Right ventricle myocardium inferior (tissue), 1 donor: ENCODE measurements at regions not wholly inside any gene's neighbourhood (a gene's known extent, or its start where the extent isn't known, plus 50 kb on each side); places are given as distances from the start of the nearest gene placed in this dataset.
"Not testable (repeated sequence)": the region's sequence is repeated elsewhere in the genome, so short reads cannot be mapped to it uniquely, and the experiment has no call there.

ENCODE experiments used
- ATAC-seq: fragments of 200-7000 bp; cut with Tn5 transposase; one replicate; pipeline ENCODE4 v1.9.1; 2020; ENCODE audit warnings: mild to moderate bottlenecking, moderate library complexity
- DNase-seq: peaks from one replicate; pipeline ENCODE4 v3.0.0; 2021; ENCODE audit errors: missing footprints
- intact Hi-C: fragments of 100-400 bp; cut with DNase I; formaldehyde crosslinking; loops from one replicate; pipeline ENCODE4 v1.11.0; 2022
- donor health status: DM: no; HTN: yes; CAD: no; lungs with severe emphysema.

DNA sequence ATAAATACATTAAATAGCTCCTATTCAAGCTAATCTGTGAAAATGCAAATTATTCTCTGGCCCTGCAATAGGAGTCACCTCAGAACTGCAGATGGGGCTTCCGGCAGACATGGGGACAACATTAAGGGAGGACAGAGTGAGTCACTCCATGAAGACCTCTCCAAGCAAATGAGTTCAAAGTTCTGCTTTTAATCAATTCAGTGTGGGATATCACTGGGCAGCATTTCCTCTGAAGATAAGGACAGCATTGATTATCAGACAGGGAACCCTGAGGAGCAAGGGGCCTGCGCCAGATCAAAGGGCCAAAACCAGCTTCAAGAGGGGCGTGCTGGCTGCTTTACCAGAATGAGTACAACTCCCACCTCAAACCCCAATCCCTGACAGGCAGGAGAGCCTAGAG lies 356.9 kb upstream of the KLHL29 start:
- no peak for ATAC-seq
- intact Hi-C loops, result no loop called here
- DNase-seq, result no peak

DNA sequence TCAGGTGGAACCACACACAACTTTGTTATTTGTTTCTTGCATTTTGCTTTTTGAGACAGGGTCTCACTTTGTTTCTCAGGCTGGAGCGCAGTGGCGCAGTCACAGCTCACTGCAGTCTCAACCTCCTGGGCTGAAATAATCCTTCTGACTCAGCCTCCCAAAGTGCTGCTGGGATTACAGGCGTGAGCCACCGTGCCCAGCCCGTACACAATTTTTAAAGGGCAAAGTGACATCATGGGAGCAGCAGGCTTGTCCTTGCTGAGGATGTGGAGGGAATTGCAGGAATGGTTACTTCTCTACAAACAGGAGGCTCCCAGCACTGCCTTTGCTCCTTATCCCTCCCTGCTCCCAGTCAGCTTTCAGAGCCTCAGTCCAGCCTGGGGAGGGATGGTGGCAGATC lies 355.9 kb upstream of the KLHL29 start:
- intact Hi-C loops, result no loop called here

DNA sequence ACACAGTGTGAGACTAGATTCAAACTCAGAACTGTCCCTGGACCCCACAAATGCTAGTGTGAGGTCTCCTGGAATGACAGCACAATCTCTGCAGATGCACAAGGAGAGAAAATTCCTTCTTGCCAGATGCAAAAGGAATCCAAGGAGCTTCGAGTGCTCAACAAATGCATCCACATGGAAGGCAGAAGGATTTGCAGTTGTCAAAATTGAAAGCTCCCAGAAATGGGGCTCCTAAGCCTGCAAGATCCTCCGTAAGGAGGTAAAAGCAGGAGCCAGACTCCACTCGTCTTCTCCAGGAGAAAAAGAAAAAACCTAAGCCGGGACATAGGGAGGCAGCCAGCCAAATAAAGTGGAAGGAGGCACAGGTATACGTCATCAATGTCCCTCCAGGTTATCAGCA lies 355.0 kb upstream of the KLHL29 start:
- ATAC-seq (no peak), DNase-seq (no peak)
- intact Hi-C loops, result no loop called here

More for the DNA sequence above, 355.9 kb upstream of the KLHL29 start:
- ATAC-seq (no peak), DNase-seq (no peak)

DNA sequence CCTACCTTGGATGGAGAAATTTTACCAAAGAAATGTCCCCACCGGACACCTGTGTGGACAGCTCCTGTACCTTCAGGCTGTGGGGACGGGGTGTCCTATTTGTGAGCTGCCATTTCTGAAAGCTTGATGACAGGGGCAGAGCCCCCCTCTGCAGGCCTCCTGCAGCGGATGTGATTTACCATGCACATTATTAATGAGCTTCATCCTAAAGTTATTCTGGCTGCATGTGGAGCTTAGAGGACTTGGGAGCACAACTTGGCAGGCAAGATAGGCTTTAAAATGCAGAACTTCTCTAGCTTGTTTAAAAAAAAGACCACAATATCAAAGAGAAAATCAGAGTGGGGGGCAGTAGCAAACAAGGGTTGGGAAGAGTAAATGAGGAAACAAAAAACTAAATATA lies 350.0 kb upstream of the KLHL29 start:
- ATAC-seq (no peak), DNase-seq (no peak)
- intact Hi-C loops, result no loop called here

DNA sequence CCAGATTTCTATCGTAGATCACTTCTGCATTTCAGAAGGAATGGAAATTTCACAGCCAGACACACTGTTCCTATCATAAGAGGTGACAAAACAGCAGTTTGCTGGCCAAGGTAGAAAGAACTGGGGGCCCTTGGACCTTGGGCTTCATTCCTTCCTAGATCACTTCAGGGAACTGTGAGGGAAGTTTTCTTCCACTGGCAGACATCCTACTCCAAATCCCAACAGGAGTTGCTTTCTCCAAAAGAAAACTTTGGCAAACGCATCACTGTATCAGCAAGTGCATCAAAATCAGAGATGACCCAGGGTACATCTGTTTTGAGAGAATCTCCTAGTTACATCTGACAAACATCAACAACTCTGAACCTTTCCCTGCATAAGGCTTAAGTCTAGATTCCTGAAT lies 348.4 kb upstream of the KLHL29 start:
- no peak for ATAC-seq
- intact Hi-C loops, result no loop called here
- DNase-seq, result no peak

DNA sequence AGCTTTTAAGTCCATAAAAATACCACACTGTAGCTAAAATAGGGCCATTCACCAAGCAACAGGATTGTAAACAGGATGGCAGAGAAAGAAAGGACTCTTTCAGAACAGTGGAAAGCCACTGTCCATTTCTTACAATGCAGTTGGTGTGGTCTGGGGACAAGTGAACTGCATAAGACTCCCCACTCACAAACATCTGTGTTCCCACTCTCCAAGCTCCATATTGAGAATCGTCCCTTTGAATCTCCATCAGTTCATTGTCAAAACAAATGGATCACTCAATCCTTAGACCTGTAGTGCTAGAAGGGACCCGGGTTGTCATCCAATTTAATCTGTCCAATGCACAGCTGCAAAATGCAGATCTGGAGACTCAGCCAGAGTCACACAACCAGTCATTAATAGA lies 347.4 kb upstream of the KLHL29 start:
- ATAC-seq, result no peak
- intact Hi-C loops, result no loop called here

DNA sequence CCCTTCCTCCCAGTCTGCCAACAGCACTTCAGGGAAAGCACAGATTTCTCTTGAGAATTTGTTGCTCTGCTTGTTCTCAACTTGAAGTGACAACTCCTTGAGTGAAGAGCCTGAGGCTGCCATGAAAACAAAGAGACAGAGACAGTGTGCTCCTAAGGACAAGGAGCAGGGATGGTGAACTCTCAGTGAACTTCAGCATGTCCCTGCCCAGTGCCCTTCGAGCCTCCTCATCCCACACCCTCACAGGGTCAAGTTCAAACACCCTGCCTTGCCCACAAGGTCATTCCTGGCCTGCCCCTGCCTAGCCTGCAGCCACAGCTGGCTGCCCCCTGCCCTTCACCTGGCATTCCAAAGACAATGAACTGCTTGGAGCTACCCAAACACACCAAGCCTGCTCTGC lies 343.5 kb upstream of the KLHL29 start:
- intact Hi-C loops, result no loop called here
- ATAC-seq (no peak), DNase-seq (no peak)

More for the DNA sequence above, 347.4 kb upstream of the KLHL29 start:
- DNase-seq, result no peak

DNA sequence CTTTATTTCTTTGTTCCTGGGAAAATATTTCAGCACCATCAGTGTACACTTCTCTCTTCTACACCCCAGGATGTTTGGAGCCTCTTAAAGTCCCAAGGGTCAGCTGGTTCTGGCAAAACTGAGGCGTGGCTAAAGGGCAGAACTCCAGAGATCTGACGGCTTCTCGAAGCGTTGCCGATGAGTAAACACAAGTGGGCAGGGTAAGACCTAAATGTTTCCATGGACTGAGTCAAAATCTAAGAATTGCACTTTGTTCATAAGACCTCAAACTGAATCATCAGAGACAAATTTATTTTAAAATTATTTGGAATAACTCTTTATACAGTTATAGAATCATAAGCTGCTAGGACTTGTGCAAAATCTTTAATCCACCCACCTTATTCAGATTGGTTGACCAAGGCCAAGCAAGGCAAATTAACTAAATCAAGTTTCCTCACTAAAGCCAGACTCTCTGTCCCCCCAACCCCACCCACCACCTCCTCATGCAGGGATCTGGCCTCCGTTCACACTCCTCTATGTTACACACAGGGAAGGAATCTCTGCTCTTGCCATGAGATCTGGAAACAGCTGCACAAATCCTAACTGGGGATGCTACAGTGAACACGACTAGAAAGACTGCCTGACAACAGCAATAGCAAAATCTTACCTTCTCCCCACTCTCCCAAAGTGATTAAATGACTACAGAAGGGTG lies 342.6 kb upstream of the KLHL29 start:
- intact Hi-C loops, result no loop called here
- DNase-seq, result no peak
- ATAC-seq, result no peak

DNA sequence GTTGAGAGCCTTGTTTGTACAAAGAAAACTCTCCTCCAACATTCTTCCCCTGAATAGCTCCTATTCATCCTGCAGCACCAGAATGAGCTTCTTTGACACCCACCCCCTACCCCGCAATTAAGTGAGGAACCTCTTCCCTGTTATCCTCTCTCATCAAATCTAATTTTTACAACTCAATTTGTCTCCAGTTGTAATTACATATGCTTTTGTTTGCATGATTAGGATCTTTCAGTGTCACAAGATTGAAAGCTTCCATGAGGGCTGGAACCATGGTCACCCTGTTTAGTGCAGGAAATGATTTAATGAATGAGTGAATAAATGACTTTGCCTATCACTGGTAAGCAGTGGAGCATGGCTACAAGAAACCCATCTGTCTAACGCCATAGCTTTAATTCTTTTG lies 334.6 kb upstream of the KLHL29 start:
- intact Hi-C loops, result no loop called here
- ATAC-seq, result no peak
- no peak for DNase-seq

DNA sequence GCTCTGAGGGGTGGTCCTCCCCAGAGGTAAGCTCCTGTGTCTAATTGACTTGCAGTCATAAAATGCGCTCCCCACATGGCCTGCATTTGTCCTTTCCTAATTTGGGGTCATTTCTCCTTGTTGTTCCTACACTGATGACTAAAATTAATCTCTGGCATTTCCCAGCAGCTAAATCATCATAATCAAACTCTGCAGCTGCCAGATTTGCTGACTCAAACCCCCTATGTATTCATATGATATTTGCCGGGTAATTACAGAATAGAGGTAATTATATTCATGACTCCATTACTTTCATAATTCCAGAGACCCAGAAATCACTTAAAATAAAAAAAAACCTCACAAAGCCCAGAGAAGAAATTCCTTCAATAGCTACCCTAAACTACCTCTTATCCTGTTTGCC lies 331.4 kb upstream of the KLHL29 start:
- ATAC-seq (no peak), DNase-seq (no peak)
- intact Hi-C loops, result no loop called here

DNA sequence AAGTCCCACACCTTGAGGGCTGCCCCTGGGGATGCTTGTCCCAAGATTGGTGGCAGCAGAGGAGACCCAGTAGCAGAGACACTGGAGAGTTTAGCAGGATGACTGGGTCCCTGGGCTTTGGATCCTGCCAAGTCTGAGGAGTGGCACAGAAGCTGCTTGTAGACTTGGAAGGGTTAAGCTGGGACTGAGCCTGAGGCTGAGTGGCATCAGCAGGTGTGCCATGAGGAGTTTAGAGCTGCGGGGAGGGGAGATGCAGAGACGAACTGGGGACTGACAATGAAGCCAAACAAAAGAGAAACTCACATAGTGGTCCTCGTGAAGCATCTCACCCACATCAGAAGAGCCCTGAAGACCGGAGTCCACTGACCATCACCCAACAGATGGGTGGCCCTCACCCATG lies 329.7 kb upstream of the KLHL29 start:
- intact Hi-C loops, result no loop called here
- DNase-seq, result no peak
- ATAC-seq, result no peak

DNA sequence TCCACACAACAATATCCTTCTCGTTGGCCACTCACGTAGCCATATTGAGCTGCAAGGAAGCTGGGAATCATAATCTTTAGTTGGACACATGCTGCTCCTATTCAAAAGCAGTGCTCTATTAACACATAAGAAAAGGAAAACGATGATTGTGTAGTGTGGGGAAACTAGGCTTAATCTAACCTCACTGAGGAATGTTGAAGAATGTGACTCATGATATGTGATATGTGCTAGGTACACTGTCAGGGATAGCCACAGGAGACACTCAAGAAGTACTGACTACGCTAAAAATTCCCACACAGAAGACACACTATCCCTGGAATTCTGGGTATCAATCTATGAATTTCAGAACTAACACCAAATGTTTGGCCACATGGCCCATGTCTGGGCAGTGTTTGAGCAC lies 328.1 kb upstream of the KLHL29 start:
- ATAC-seq, DNase-seq, intact Hi-C loops: not testable (repeated sequence)

DNA sequence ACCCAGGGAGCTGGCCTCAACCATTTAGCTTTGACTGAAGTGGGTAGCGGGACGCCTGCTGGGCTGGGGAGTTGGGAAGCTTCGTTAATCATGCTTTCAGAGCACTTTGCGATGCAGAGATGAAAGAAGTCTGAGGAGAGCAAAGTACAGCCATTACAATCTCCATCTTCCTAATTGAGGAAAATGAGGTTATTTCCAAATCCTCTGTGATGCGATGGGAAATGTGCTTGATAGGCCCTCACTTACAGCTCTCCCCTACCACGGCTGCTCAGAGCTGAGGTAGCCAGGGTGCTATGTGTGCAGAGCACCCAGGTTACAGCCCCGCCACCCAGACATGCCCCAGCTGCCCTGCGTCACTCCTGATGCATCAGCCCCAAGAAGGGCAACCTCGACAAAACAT lies 326.5 kb upstream of the KLHL29 start:
- intact Hi-C loops, result no loop called here
- no peak for ATAC-seq
- DNase-seq, result no peak

DNA sequence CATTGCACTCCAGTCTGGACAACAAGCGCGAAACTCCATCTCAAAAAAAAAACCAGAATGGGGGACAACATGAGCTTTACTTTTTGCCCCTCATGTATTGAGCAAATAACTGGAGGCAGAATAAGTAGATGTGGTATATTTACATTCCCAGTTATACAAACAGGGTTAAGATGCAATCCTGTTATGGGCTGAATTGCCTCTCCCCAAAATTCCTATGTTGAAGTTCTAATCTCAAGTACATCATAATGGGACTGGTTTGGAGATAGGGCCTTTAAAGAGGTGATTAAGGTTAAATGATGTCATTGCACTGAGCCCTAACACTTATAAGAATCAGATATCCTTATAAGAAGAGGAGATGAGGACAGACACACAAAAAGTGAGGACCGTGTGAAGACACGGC lies 319.8 kb upstream of the KLHL29 start:
- DNase-seq (no peak), ATAC-seq (no peak)
- intact Hi-C loops, result no loop called here

DNA sequence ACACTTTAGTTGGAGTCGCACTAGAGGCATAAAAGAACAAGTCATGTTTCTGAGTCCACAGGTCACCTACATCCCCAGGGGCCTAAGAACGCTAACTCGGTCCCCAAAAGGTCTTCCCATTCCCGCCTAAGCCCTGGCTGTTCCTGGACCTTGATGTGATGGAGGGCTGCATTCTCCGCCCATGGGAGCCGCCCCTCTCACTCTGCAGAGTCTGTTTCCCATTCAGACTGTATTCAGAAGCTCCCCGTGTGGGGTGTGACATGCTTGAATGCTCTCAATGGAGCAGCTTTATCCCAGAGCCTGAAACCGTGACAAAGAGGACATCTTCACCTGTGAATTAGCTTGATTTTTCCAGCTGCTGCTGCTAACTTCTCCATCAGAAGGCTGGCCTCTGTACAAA lies 319.0 kb upstream of the KLHL29 start:
- intact Hi-C loops, result no loop called here
- no peak for ATAC-seq
- DNase-seq, result no peak

DNA sequence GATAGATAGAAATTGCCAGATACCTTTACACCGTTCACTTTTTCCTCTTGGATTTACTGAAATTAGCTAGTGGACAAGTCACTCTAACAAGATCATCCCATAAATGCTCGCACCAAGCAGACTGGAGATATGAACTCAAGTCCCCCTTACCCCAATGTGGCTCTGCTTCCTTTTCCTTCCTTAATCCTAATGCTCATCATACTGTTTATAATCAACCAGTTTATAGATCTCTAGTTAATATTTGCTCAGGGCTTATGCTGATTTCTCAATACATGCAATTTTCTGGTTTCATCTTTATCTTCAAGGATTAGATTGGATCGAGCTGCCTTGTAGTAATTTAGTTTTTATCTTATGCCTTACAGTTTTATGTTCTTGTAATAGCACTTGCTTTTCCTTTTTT lies 318.3 kb upstream of the KLHL29 start:
- intact Hi-C loops, result no loop called here
- DNase-seq (no peak), ATAC-seq (no peak)

DNA sequence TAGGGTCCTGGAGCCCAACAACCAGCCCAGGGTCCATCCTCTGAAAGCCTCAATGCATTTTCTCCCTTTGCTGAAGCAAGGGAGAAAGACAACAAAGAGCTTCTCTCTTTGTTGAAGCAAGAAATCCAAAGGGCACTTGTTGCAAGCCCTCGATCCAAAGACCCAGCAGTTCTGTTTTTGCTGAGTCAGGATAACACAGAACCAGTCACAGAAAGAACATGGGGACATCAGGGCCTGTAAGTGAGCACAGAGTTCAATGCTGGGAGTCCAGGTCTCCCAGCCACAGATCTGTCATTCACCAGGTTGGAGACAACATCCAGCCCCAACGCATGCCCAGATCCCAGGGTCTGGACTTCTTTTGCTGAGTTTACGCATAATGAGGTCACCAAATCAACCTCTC lies 315.8 kb upstream of the KLHL29 start:
- intact Hi-C loops, result no loop called here
- no peak for DNase-seq
- ATAC-seq, result no peak

DNA sequence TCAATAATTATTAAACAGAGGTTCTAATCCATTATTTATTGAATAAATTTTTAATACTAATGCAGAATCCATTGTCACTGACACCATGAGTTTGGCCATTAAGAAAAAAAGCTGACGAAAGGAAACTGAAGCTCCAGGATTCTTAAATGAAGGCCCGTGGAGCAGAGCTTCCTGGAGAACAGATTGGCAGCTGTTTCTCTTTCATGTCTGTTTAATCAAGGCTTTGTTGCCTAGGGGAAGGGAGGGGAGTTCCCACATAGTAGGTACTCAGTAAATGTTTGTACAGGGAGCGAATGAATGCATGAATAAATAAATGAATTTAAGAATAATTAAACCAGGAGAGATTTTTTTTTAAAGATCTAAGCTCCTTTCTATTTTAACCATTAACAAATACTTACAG lies 315.1 kb upstream of the KLHL29 start:
- DNase-seq (no peak), ATAC-seq (no peak)
- intact Hi-C loops, result no loop called here

DNA sequence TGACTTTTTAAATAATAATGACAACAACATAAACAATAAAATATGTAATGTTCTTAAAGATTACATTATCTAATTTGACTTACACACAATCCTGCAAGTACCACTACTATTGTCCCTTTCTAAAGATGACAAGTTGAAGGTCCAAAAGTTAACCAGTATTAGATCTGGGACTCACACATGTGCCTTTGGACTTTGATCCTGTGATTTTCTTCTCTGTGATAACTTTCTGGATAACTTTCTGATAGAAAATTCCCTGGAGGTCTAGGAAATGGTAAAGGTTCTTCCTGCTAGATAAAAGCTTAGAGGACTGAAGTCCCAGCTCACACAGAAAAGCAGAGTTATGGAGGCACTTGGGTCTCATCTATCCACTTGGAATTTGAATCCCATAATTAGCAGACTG lies 311.9 kb upstream of the KLHL29 start:
- intact Hi-C loops, result no loop called here
- ATAC-seq (no peak), DNase-seq (no peak)

DNA sequence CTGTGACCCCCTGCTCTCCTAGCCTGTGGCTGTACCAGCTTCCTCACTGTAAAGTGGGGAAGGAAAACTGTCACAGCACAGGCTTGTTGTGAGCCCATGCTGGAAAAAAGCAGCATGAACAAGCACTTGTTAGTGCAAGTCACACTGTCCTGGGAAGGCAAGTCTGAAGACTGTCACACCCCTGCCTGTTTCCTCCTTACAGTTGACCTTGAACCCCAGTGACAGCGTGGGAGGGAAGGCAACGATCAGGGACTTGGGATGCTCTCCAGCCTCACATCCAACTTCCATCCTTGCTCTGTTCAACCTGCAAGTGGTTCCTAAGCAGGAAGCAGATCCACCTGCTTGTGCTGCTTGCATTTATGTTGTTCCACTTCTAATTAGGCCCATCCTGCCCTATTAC lies 311.3 kb upstream of the KLHL29 start:
- ATAC-seq, result no peak
- intact Hi-C loops, result no loop called here
- no peak for DNase-seq

DNA sequence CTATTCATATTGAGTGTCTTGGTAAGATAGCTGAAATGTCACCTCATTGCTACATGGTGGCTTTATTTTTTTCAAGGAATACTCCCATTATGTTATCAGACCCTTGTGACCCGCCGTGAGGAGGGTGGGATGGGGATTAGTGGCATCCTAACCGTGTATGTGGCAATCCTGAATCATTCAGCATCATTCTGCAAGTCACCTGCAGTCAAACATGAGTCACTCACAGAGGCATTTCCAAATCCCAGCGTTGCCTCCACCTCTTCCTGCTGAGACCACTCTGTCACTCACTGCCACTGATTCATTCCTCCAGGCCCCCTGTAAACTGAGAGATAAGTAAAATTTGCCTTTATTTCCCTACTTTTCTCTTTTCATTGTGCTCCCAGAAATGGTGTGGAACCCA lies 307.4 kb upstream of the KLHL29 start:
- DNase-seq (no peak), ATAC-seq (no peak)
- intact Hi-C loops, result no loop called here
